ENCODE measurements at regions not wholly inside any gene's neighbourhood (a gene's known extent, or its start where the extent isn't known, plus 50 kb on each side); places are given as distances from the start of the nearest gene placed in this dataset.
"Not testable (repeated sequence)": the region's sequence is repeated elsewhere in the genome, so short reads cannot be mapped to it uniquely, and the experiment has no call there.

- no peak for DNase-seq (ENCODE audit: low read depth)
Measured at GRCh38 chr5:17690473-17690872, 56.2 kb downstream of the TAF11L14 start.

- DNase-seq (ENCODE audit: low read depth) = no peak
Measured at GRCh38 chr5:17691762-17692161, 57.5 kb downstream of the TAF11L14 start.

- no peak for DNase-seq (ENCODE audit: low read depth)
Measured at GRCh38 chr5:17694371-17694770, 60.1 kb downstream of the TAF11L14 start.

DNA sequence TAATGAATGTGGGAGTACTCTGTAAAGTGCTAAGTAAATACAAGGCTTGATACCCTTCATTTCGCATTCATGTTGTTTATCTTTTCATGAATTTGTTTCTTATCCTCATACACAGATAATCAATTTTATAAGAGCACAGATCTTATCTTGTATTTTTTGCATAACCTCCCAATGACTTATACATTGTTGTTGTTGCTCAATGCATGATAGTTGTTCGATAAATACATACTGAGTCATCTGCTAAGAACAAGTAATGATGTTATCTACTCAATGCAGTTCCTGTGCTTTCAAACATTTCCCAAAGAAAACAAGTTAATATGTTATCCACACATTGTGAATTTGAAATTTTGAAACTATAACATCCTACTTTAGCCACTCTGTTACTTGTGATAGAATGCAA lies 60.7 kb downstream of the TAF11L14 start:
- DNase-seq (ENCODE audit: low read depth) = no peak

DNA sequence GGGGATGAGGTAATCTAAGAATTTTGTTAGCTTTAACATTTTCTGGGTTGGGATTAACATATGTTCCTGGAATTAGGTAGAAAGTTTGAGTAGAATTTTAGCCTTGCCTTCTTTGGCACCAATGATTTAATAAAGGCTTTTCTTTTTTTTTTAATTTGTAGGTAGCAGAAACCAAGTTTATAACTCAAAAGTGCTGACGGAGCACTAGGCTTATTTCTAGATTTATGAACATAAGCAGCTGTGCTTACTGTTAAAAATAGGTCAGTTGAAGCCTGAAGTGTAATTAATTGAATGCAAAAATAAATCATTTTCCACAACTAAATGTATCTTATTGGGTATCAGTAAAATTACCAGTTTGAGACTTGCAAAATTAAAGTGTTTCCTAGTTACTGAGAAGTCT lies 62.4 kb downstream of the TAF11L14 start:
- DNase-seq (ENCODE audit: low read depth) = no peak

- DNase-seq (ENCODE audit: low read depth) = no peak
Measured at GRCh38 chr5:17697671-17698070, 63.4 kb downstream of the TAF11L14 start.

- DNase-seq (ENCODE audit: low read depth) = no peak
Measured at GRCh38 chr5:17709011-17709710, 74.9 kb downstream of the TAF11L14 start.

DNA sequence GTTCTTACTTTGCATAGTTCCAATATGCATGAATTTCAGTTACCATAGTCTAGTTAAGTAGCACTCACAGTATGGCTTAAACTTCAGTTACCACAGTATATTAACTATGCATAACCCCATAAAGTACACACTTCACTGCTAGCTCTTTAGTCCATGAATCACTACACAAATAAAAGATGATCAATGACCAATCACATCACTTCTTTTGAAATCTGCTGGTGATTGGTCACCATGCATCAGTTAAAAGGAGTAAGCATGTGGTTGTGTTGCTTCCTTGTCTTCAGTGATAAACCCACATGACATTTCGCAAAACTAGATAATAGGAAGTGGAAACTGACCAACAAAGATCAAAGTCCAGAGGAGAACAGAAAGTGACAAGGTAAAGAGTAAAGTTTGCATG lies 79.0 kb downstream of the TAF11L14 start:
- DNase-seq (ENCODE audit: low read depth) = no peak

- DNase-seq (ENCODE audit: low read depth) = no peak
Measured at GRCh38 chr5:17714186-17714585, 79.9 kb downstream of the TAF11L14 start.

DNA sequence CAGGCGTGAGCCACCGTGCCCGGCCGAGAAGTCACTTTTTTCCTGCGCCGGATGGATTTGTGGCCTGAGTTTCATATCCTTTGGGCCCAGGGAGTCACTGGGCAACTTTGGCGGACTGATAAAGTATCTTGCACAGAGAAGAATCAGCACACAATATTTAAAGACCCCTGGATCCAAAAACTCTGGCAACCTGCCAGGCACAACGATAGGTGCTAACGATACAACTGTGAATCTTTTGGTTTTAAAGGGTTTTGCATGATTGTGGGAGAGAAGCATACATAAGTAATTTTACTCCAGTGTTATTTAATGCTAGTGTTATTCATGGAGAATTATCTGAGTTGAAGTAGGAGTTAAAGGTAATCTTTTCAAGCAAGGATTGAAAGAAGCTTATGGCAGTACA lies 85.3 kb downstream of the TAF11L14 start:
- no peak for DNase-seq (ENCODE audit: low read depth)

DNA sequence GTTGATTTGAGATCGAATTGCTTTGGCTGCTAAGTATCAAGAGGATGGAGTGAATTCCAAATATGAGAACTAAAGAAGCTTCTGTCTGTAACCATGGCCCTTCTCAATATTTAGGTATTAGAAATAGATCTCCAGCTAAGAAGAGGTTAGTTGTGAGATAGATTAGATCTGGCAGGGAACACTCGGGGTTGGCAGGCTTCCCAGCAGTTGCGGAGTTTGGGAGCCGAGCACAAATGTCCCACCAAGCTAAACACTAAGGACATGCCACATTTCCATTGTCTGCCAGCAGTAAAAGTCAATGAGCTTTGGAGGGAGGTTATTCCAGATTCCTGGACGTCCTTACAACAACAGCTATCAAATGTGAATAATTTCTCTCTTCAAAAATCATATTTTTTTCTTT lies 85.8 kb downstream of the TAF11L14 start:
- no peak for DNase-seq (ENCODE audit: low read depth)

- no peak for DNase-seq (ENCODE audit: low read depth)
Measured at GRCh38 chr5:17723876-17724275, 89.6 kb downstream of the TAF11L14 start.

GRCh38 chr5:17727098-17727497 lies 92.8 kb downstream of the TAF11L14 start:
- no peak for DNase-seq (ENCODE audit: low read depth)

- DNase-seq (ENCODE audit: low read depth) = no peak
Measured at GRCh38 chr5:17730421-17730820, 96.2 kb downstream of the TAF11L14 start.

DNA sequence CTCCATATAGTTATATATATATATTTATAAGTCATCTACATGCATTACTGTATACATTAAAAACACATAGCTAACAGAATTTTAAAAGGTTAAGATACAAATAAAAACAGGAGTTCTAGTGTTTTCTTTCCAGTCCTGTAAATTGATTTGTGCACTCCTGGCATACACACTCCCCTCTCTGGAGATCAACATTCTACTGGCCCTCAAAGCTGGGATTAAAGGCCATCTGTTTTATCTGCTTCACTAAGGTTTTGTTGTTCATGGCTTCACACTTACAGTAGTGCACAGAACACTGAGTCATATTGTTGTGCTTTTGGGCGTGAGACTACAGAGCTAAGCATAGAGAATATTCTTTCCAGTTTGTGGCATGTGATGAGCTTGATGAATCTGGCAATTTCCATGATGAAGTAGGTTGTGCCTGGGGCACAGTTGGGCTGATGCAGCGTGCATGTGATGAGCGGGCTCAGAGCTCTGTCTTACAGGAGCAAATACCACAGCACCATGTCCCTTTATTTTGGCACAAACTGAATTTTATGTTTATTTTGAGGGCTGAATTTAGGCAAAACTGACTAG lies 98.2 kb downstream of the TAF11L14 start:
- no peak for DNase-seq (ENCODE audit: low read depth)

GRCh38 chr5:17734011-17734410 lies 99.8 kb downstream of the TAF11L14 start:
- DNase-seq (ENCODE audit: low read depth) = no peak

GRCh38 chr5:17735761-17736160 lies 101.5 kb downstream of the TAF11L14 start:
- no peak for DNase-seq (ENCODE audit: low read depth)

- no peak for DNase-seq (ENCODE audit: low read depth)
Measured at GRCh38 chr5:17737092-17737491, 102.8 kb downstream of the TAF11L14 start.

- no peak for DNase-seq (ENCODE audit: low read depth)
Measured at GRCh38 chr5:17738446-17738845, 104.2 kb downstream of the TAF11L14 start.

GRCh38 chr5:17743580-17744435 lies 109.5 kb downstream of the TAF11L14 start:
- DNase-seq (ENCODE audit: low read depth) = no peak

DNA sequence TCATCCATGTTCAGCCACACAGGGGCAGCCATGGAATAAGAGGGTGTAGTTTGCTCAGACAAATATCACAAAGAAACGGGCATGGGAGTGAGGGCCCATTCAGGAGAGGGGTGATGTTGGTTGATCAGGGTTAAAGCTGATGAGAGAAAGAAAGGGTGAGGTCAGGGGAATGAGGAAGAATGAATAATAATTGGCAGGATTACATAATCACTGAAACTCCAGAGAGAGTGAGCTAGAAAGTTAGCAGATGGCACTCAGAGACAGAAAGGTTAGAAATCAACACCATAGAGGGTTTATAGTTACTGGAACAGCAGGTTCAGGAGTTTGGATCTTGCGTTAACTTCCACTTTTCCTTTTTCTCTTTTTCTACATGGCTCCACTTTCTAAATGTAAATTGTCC lies 113.9 kb downstream of the TAF11L14 start:
- DNase-seq (ENCODE audit: low read depth) = no peak

GRCh38 chr5:17748941-17749340 lies 114.7 kb downstream of the TAF11L14 start:
- no peak for DNase-seq (ENCODE audit: low read depth)

DNA sequence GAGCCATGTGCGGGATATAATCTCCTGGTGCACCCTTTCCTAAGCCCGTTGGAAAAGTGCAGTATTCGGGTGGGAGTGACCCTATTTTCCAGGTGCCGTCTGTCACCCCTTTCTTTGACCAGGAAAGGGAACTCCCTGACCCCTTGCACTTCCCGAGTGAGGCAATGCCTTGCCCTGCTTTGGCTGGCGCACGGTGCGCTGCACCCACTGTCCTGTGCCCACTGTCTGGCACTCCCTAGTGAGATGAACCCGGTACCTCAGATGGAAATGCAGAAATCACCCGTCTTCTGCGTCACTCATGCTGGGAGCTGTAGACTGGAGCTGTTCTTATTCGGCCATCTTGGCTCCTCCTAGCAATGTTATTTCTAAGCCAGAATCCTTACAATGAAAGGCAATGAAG lies 121.1 kb downstream of the TAF11L14 start:
- DNase-seq (ENCODE audit: low read depth) = not testable (repeated sequence)
